ENCODE measurements at regions not wholly inside any gene's neighbourhood (a gene's known extent, or its start where the extent isn't known, plus 50 kb on each side); places are given as distances from the start of the nearest gene placed in this dataset.

GRCh38 chr11:45392154-45392553 is 106.0 kb upstream of the SYT13 start:
- peaks cover 4% of the 10 kb centered on the region for H3K9me3 Mint-ChIP-seq
- ATAC-seq: no peak
- H3K4me1 Mint-ChIP-seq: peaks cover 11% of the 10 kb centered on the region
- DNase-seq (ENCODE audit: low spot score): no peak
- H3K27ac Mint-ChIP-seq: no peak overlapping the region
- no peaks in the 10 kb centered on the region for H3K36me3 Mint-ChIP-seq
- ChIA-PET POLR2A (interaction anchor here (0.6 to 0.7 kb wide), 2 partner anchors 15 to 25 kb away, joined by 3 read pairs; no protein-coding TSS in a partner anchor), CTCF (interaction anchor here (1.2 to 2.8 kb wide), 2 partner anchors 21 to 380 kb away, joined by 3 to 13 read pairs; no protein-coding TSS in a partner anchor)
- H3K27me3 Mint-ChIP-seq (ENCODE audit: low read depth): peaks cover 3% of the 10 kb centered on the region; the same call in 1 of the 2 replicates
- no peak overlapping the region for H3K4me3 Mint-ChIP-seq
- no peak for TF ChIP-seq FOXK1 (CRISPR knock-in tag; IDR thresholded peaks at IDR 0.05)
- no peak for TF ChIP-seq HMGA2 (CRISPR knock-in tag; IDR thresholded peaks at IDR 0.05)

- H3K27ac Mint-ChIP-seq: no peak overlapping the region
- H3K27me3 Mint-ChIP-seq (ENCODE audit: low read depth): peaks cover 3% of the 10 kb centered on the region; the same call in 1 of the 2 replicates
- H3K4me3 Mint-ChIP-seq: no peak overlapping the region
- peaks cover 11% of the 10 kb centered on the region for H3K4me1 Mint-ChIP-seq
- no peak for ATAC-seq
- no peaks in the 10 kb centered on the region for H3K36me3 Mint-ChIP-seq
- no peak for DNase-seq (ENCODE audit: low spot score)
- TF ChIP-seq ATF6 (CRISPR knock-in tag; IDR thresholded peaks at IDR 0.05) (no peak), ZBTB43 (CRISPR knock-in tag; IDR thresholded peaks at IDR 0.05) (no peak), HMGA2 (CRISPR knock-in tag; IDR thresholded peaks at IDR 0.05) (no peak), TEAD1 (CRISPR knock-in tag; IDR thresholded peaks at IDR 0.05) (no peak), EMX1 (CRISPR knock-in tag; IDR thresholded peaks at IDR 0.05) (no peak), ATF3 (CRISPR knock-in tag; conservative IDR thresholded peaks at IDR 0.05) (no peak), ZNF232 (CRISPR knock-in tag; IDR thresholded peaks at IDR 0.05) (no peak), TCF7 (CRISPR knock-in tag; IDR thresholded peaks at IDR 0.05; ENCODE audit: low read depth) (no peak), ELF4 (CRISPR knock-in tag; IDR thresholded peaks at IDR 0.05; ENCODE audit: low read depth) (no peak), ETV6 (CRISPR knock-in tag; IDR thresholded peaks at IDR 0.05) (no peak), MLX (CRISPR knock-in tag; IDR thresholded peaks at IDR 0.05) (no peak), USF1 (CRISPR knock-in tag; IDR thresholded peaks at IDR 0.05) (no peak), ZNF671 (CRISPR knock-in tag; IDR thresholded peaks at IDR 0.05) (no peak), CDX4 (CRISPR knock-in tag; IDR thresholded peaks at IDR 0.05; ENCODE audit: borderline replicate concordance) (no peak), ATF2 (CRISPR knock-in tag; IDR thresholded peaks at IDR 0.05; ENCODE audit: borderline replicate concordance, low read depth) (no peak), ZMAT4 (CRISPR knock-in tag; IDR thresholded peaks at IDR 0.05) (no peak)
- ChIA-PET POLR2A (interaction anchor here (0.6 kb wide), 1 partner anchor 26 kb away, joined by 3 read pairs; no protein-coding TSS in a partner anchor), CTCF (interaction anchor here (1.2 to 2.8 kb wide), 2 partner anchors 20 to 380 kb away, joined by 3 to 13 read pairs; no protein-coding TSS in a partner anchor)
- H3K9me3 Mint-ChIP-seq: peaks cover 4% of the 10 kb centered on the region
Measured at GRCh38 chr11:45391168-45391850, 105.2 kb upstream of the SYT13 start.
